ENCODE measurements at regions not wholly inside any gene's neighbourhood (a gene's known extent, or its start where the extent isn't known, plus 50 kb on each side); places are given as distances from the start of the nearest gene placed in this dataset.

- TF ChIP-seq CTCF (IDR thresholded peaks at IDR 0.05) (no peak), POLR2A (IDR thresholded peaks at IDR 0.05) (no peak), POLR2AphosphoS5 (IDR thresholded peaks at IDR 0.05) (no peak)
Measured at GRCh38 chr10:2425320-2425719, 642.0 kb upstream of the PFKP start.
